GM23338 (cell line): ENCODE measurements at regions not wholly inside any gene's neighbourhood (a gene's known extent, or its start where the extent isn't known, plus 50 kb on each side); places are given as distances from the start of the nearest gene placed in this dataset.

Experiments used
- ATAC-seq: fragments of 200-7000 bp; cut with Tn5 transposase; 3 replicates; pipeline ENCODE4 v1.9.1; 2020
- DNase-seq: peaks from one replicate; pipeline ENCODE4 v3.0.0-alpha.2; 2015; ENCODE audit warnings: low spot score
- H2AFZ ChIP-seq: fragments of 200-600 bp; sonication (generic); 2 replicates; pipeline ENCODE4 v1.8.0; 2016; ENCODE audit warnings: antibody characterized with exemption, mild to moderate bottlenecking, moderate library complexity
- H3F3A ChIP-seq: fragments of 200-600 bp; sonication (generic); replicated peaks from 2 replicates; pipeline ENCODE4 v1.8.0; 2017; ENCODE audit warnings: antibody characterized with exemption, mixed run types, low read depth
- H3K27ac ChIP-seq: fragments of 200-600 bp; sonication (generic); 2 replicates; pipeline ENCODE4 v1.6.1; 2016; ENCODE audit warnings: low read depth
- H3K27me3 ChIP-seq: fragments of 200-600 bp; sonication (generic); 2 replicates; pipeline ENCODE4 v1.8.0; 2016; ENCODE audit warnings: mild to moderate bottlenecking, mixed run types, moderate library complexity; ENCODE audit not compliant: insufficient read depth
- H3K36me3 ChIP-seq: fragments of 200-600 bp; sonication (generic); 2 replicates; pipeline ENCODE4 v1.8.0; 2016; ENCODE audit warnings: mild to moderate bottlenecking; ENCODE audit not compliant: insufficient read depth
- H3K4me1 ChIP-seq: fragments of 200-600 bp; sonication (generic); 2 replicates; pipeline ENCODE4 v1.8.0; 2016; ENCODE audit warnings: mild to moderate bottlenecking, moderate library complexity; ENCODE audit not compliant: insufficient read depth
- H3K4me2 ChIP-seq: fragments of 200-600 bp; sonication (generic); 2 replicates; pipeline ENCODE4 v1.7.1; 2017; ENCODE audit warnings: mixed run types
- H3K4me3 ChIP-seq: fragments of 200-600 bp; sonication (generic); 2 replicates; pipeline ENCODE4 v1.6.1; 2016; ENCODE audit warnings: mixed run types
- H3K79me2 ChIP-seq: fragments of 200-600 bp; sonication (generic); replicated peaks from 2 replicates; pipeline ENCODE4 v1.8.0; 2017; ENCODE audit warnings: mild to moderate bottlenecking; ENCODE audit not compliant: insufficient read depth
- H3K9me2 ChIP-seq: fragments of 200-600 bp; sonication (generic); 2 replicates; pipeline ENCODE4 v1.8.0; 2017; ENCODE audit not compliant: insufficient read depth
- H4K20me1 ChIP-seq: fragments of 200-600 bp; sonication (generic); replicated peaks from 2 replicates; pipeline ENCODE4 v1.8.0; 2017; ENCODE audit warnings: mild to moderate bottlenecking; ENCODE audit not compliant: insufficient read depth
- H3K27ac Mint-ChIP-seq: 2 replicates; pipeline ENCODE4 v1.8.0; 2020; ENCODE audit warnings: inconsistent platforms, mild to moderate bottlenecking, moderate library complexity, mixed read lengths
- H3K27me3 Mint-ChIP-seq: 3 replicates; pipeline ENCODE4 v1.8.0; 2022; ENCODE audit warnings: low read depth, mild to moderate bottlenecking, moderate library complexity, mixed read lengths, inconsistent platforms; ENCODE audit not compliant: insufficient read depth, poor library complexity
- H3K36me3 Mint-ChIP-seq: 3 replicates; pipeline ENCODE4 v1.8.0; 2021; ENCODE audit warnings: low read depth, mild to moderate bottlenecking, inconsistent platforms, moderate library complexity, mixed read lengths
- H3K4me1 Mint-ChIP-seq: 3 replicates; pipeline ENCODE4 v1.8.0; 2020; ENCODE audit warnings: mild to moderate bottlenecking, inconsistent platforms, mixed read lengths
- H3K4me3 Mint-ChIP-seq: 3 replicates; pipeline ENCODE4 v1.8.0; 2021; ENCODE audit warnings: moderate library complexity, mild to moderate bottlenecking, inconsistent platforms, mixed read lengths
- H3K9me3 Mint-ChIP-seq: 3 replicates; pipeline ENCODE4 v1.8.0; 2020; ENCODE audit warnings: moderate library complexity, mild to moderate bottlenecking, inconsistent platforms, mixed read lengths
- CREB1 ChIP-seq: fragments of 250-450 bp; sonication (Bioruptor Pico); IDR thresholded peaks from 2 replicates; pipeline ENCODE4 v1.5.0; 2020; ENCODE audit warnings: low read depth, mild to moderate bottlenecking, moderate library complexity
- CTCF ChIP-seq, 2 experiments: fragments of 200-600 bp in 1 of 2; sonication (generic) in 1 of 2; conservative IDR thresholded peaks; 2 replicates each; pipeline versions ENCODE4 v1.5.1 to v1.6.1; 2016 to 2017; ENCODE audit warnings: antibody characterized with exemption in 2 of 2, low read depth in 2 of 2, mild to moderate bottlenecking in 2 of 2, moderate library complexity in 1 of 2
- ETS1 ChIP-seq: IDR thresholded peaks from 2 replicates; pipeline ENCODE4 v1.6.1; 2016; ENCODE audit warnings: antibody characterized with exemption
- EZH2 ChIP-seq: fragments of 200-600 bp; sonication (generic); IDR thresholded peaks from one replicate; pipeline ENCODE4 v1.8.0; 2017; ENCODE audit warnings: antibody characterized with exemption, mild to moderate bottlenecking, low read depth; ENCODE audit not compliant: unreplicated experiment
- EZH2phosphoT487 ChIP-seq: fragments of 200-600 bp; sonication (generic); IDR thresholded peaks from one replicate; pipeline ENCODE4 v1.8.1; 2018; ENCODE audit warnings: antibody characterized with exemption; ENCODE audit not compliant: unreplicated experiment
- JUNB ChIP-seq: IDR thresholded peaks from one replicate; pipeline ENCODE4 v1.6.1; 2016; ENCODE audit warnings: antibody characterized with exemption; ENCODE audit not compliant: unreplicated experiment
- NANOG ChIP-seq: IDR thresholded peaks from 2 replicates; pipeline ENCODE4 v1.6.1; 2016; ENCODE audit warnings: antibody characterized with exemption, borderline replicate concordance
- POLR2AphosphoS5 ChIP-seq: IDR thresholded peaks from 2 replicates; pipeline ENCODE4 v1.6.1; 2016; ENCODE audit warnings: antibody characterized with exemption, low read depth
- REST ChIP-seq: IDR thresholded peaks from one replicate; pipeline ENCODE4 v1.6.1; 2018; ENCODE audit warnings: antibody characterized with exemption; ENCODE audit not compliant: unreplicated experiment
- STAT1 ChIP-seq: IDR thresholded peaks from one replicate; pipeline ENCODE4 v1.6.1; 2016; ENCODE audit warnings: antibody characterized with exemption; ENCODE audit not compliant: unreplicated experiment
- ZNF114 ChIP-seq: fragments of 250-450 bp; sonication (Bioruptor Pico); IDR thresholded peaks from 2 replicates; pipeline ENCODE4 v1.5.0; 2020; ENCODE audit warnings: mild to moderate bottlenecking, moderate library complexity
- ZNF331 ChIP-seq: fragments of 250-450 bp; sonication (Bioruptor Pico); IDR thresholded peaks from 2 replicates; pipeline ENCODE4 v1.5.0; 2020; ENCODE audit warnings: low read depth, mild to moderate bottlenecking, moderate library complexity
- ZNF462 ChIP-seq: fragments of 250-450 bp; sonication (Bioruptor Pico); IDR thresholded peaks from 2 replicates; pipeline ENCODE4 v1.5.0; 2020; ENCODE audit warnings: mild to moderate bottlenecking, moderate library complexity

DNA sequence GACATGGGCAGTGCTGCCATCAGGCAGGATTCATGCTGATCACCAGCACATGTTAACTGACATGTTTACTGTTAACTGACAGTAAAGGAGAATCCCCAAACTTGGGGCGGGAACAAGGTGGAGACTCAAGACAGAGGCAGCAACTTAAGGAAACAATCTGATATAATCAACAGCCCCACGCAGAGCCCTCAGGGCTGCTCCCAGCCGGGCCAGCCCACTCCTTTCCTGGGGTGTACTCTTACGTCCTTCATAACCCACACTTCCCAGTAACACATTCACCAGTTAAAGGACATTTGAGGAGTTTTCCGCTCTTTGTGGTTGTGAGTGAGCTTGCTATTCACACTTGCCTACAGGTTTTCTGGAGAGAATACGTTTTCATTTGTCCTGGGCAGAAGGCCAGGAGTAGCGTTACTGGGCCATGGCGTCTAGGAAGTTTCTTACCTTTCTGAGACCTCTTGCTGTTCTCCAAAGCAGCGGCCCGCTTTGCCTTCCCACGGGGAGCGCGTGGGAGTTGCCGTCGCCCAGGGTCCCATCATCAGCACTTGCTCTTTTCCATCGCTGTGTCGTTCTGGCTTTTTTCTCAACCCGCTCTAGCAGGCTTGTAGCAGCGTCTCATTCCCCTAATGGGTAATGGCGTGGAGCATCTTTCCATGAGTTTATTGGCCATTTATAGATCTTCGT is 56.4 kb downstream of the FOXF2 start:
- no peak overlapping the region for H3K27ac ChIP-seq
- Mint-ChIP-seq H3K36me3 (peaks cover 9% of the 10 kb centered on the region; the same call in 1 of the 3 replicates), H3K4me1 (peaks cover 7% of the 10 kb centered on the region; the same call in 2 of the 3 replicates), H3K27me3 (peaks cover 7% of the 10 kb centered on the region), H3K9me3 (peaks cover 12% of the 10 kb centered on the region), H3K27ac (no peak overlapping the region), H3K4me3 (no peak overlapping the region)
- ATAC-seq (no peak), DNase-seq (no peak)
- H3K4me2 ChIP-seq = no peak overlapping the region
- H3K36me3 ChIP-seq = no peaks in the 10 kb centered on the region
- TF ChIP-seq ZNF331 (CRISPR knock-in tag) = no peak
- no peak for TF ChIP-seq ETS1
- TF ChIP-seq EZH2 = no peak
- no peak for TF ChIP-seq REST
- no peak for TF ChIP-seq JUNB
- TF ChIP-seq NANOG = no peak
- TF ChIP-seq CREB1 = no peak
- no peak for TF ChIP-seq ZNF462 (CRISPR knock-in tag)
- no peak for TF ChIP-seq STAT1
- no peak for TF ChIP-seq ZNF114 (CRISPR knock-in tag)
- no peak for TF ChIP-seq EZH2phosphoT487
- no peak for TF ChIP-seq POLR2AphosphoS5
- TF ChIP-seq CTCF (conservative IDR thresholded peaks at IDR 0.05; ENCODE audit: low read depth in 2 of 2) = no peak
- H3F3A ChIP-seq = no peaks in the 10 kb centered on the region
- no peak overlapping the region for H3K4me3 ChIP-seq
- H4K20me1 ChIP-seq = no peaks in the 10 kb centered on the region
- H3K79me2 ChIP-seq = no peaks in the 10 kb centered on the region
- H2AFZ ChIP-seq = peak overlapping the region; percentile 89
- H3K4me1 ChIP-seq = peaks cover 7% of the 10 kb centered on the region
- H3K27me3 ChIP-seq = no peaks in the 10 kb centered on the region
- 0 out of 2 replicates have a peak, but pooled peaks cover 3% of the 10 kb centered on the region for H3K9me2 ChIP-seq
